Activated T-helper 1 cell treated with anti-CD3 and anti-CD28 coated beads, Interleukin-12 subunit alpha, Interleukin-12 subunit beta, Interleukin-2, Interleukin-4 antibody, amounts not matched to agents 30 ng/mL and 10 ng/mL and 1 ng/mL, durations not matched to agents 14 hours and 24 hours and 36 hours (primary cell): ENCODE measurements at regions not wholly inside any gene's neighbourhood (a gene's known extent, or its start where the extent isn't known, plus 50 kb on each side); places are given as distances from the start of the nearest gene placed in this dataset.
A peak's percentile ranks its signal among the peaks of the same experiment; 100 is the strongest.
"Not testable (repeated sequence)": the region's sequence is repeated elsewhere in the genome, so short reads cannot be mapped to it uniquely, and the experiment has no call there.

ENCODE experiments used
- DNase-seq: peaks from one replicate; pipeline ENCODE4 v3.0.0; 2021; ENCODE audit warnings: low spot score
- H3K27ac Mint-ChIP-seq: one replicate; pipeline ENCODE4 v1.8.0; 2021; ENCODE audit warnings: mild to moderate bottlenecking, mixed read lengths
- H3K27me3 Mint-ChIP-seq: one replicate; pipeline ENCODE4 v1.8.0; 2022; ENCODE audit warnings: mild to moderate bottlenecking, moderate library complexity, mixed read lengths; ENCODE audit not compliant: insufficient read depth
- H3K36me3 Mint-ChIP-seq: one replicate; pipeline ENCODE4 v1.8.0; 2021; ENCODE audit warnings: low read depth, mixed read lengths
- H3K4me1 Mint-ChIP-seq: one replicate; pipeline ENCODE4 v1.8.0; 2021; ENCODE audit warnings: low read depth, mixed read lengths
- H3K4me3 Mint-ChIP-seq: one replicate; pipeline ENCODE4 v1.8.0; 2021; ENCODE audit warnings: mild to moderate bottlenecking, moderate library complexity, mixed read lengths
- H3K9me3 Mint-ChIP-seq: one replicate; pipeline ENCODE4 v1.8.0; 2021; ENCODE audit warnings: mixed read lengths
- intact Hi-C: fragments of 100-400 bp; cut with micrococcal nuclease; formaldehyde crosslinking; loops from one replicate; pipeline ENCODE4 v1.15.1; 2024

DNA sequence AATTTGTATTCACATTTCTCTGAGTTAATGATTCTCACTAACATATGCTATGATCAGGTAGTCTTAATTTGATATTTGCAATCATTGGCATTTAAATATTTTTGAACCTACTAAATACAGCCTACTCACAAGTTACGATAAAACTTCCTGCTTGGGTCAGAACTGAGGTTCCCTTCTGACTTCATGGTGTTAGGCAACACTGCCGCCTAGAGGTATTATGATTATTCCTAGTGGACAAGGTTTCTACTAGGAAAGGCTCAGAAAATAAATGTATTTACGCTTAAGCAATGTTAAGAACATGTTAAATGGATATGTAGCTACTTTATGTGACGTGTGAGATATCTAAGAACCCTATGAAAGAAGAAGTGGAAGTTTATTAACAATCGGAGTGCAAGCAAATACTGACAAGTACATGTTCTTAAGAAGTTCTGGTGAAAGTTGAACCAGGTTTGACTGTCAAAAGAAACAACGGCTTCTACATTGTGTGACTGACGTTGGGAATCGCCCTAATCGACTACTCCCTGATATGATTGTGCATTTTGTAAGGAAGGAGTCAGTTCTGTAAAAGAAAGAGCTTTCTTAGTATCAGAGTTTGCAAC, 1395.8 kb downstream of the SLITRK5 start:
- no peak for DNase-seq
- H3K9me3 Mint-ChIP-seq, result no peaks in the 10 kb centered on the region
- no peaks in the 10 kb centered on the region for H3K4me1 Mint-ChIP-seq
- H3K27me3 Mint-ChIP-seq, result no peaks in the 10 kb centered on the region
- H3K4me3 Mint-ChIP-seq, result no peak overlapping the region
- no peak overlapping the region for H3K27ac Mint-ChIP-seq
- no peaks in the 10 kb centered on the region for H3K36me3 Mint-ChIP-seq
- intact Hi-C loops, result loop anchor here (5.0 kb wide), 1 partner anchor 1385 kb away; no protein-coding TSS in a partner anchor

DNA sequence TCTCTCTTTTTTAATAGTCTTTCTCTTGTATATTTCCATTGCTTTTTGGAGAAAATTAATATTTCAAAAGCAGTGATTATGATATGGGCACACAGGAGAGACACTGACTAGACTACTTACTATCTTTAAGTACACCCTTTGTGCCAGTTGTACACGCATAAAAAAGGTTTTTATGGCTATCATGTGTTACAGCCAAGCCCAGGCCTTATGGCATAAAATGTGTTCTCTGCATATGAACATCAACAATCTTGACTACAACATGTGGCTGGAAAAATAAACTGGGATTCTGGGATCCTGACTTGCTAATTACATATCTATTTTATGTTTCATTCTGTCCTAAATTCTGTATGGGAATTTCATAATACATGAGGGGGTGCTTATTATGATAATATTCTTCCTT, 1401.8 kb downstream of the SLITRK5 start:
- H3K4me3 Mint-ChIP-seq, result no peak overlapping the region
- DNase-seq, result no peak
- H3K27ac Mint-ChIP-seq, result no peak overlapping the region
- H3K27me3 Mint-ChIP-seq, result no peaks in the 10 kb centered on the region
- H3K36me3 Mint-ChIP-seq, result no peaks in the 10 kb centered on the region
- no peaks in the 10 kb centered on the region for H3K9me3 Mint-ChIP-seq
- intact Hi-C loops, result no loop called here
- H3K4me1 Mint-ChIP-seq, result no peaks in the 10 kb centered on the region

DNA sequence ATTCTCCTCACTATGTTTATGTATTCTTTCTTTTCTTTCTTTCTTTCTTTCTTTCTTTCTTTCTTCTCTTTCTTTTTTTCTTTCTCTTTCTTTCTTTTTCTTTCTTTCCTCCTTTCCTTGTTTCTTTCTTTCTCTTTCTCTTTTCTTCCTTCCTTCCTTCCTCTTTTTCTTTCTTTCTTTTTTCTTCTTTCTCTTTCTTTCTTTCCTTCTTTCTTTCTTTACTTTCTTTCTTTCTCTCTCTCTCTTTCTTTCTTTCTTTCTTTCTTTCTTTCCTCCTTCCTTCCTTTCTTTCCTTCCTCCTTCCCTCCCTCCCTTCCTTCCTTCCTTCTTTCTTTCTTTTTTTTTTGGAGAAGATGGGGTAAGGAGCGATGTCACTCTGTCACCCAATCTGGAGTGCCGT, 1405.5 kb downstream of the SLITRK5 start:
- Mint-ChIP-seq H3K4me3 (no peak overlapping the region), H3K27ac (peak overlapping the region; percentile 42), H3K27me3 (no peaks in the 10 kb centered on the region), H3K9me3 (no peaks in the 10 kb centered on the region), H3K4me1 (no peaks in the 10 kb centered on the region), H3K36me3 (no peaks in the 10 kb centered on the region)
- intact Hi-C loops, result no loop called here
- DNase-seq, result no peak

DNA sequence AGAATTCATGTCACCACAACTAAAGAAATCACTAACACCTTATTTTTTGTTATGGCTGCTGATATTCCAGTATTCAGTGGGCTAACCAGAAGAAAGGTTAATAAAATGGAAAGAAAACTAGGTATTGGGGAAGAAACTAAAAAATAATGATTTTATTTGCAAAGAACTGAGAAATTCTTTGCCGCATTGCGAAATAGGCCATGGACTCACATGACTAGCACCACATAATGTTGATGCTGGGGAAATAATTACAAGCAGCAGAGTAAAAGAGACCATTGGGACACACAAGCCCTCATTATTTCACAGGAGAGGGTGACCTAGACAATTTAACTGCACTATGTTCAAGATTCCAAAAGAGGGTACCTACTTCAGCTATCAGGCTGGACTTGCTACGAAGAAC, 1411.5 kb downstream of the SLITRK5 start:
- Mint-ChIP-seq H3K4me1 (no peaks in the 10 kb centered on the region), H3K36me3 (no peaks in the 10 kb centered on the region), H3K9me3 (peaks cover 8% of the 10 kb centered on the region), H3K4me3 (no peak overlapping the region), H3K27ac (no peak overlapping the region), H3K27me3 (no peaks in the 10 kb centered on the region)
- no peak for DNase-seq
- intact Hi-C loops, result no loop called here

DNA sequence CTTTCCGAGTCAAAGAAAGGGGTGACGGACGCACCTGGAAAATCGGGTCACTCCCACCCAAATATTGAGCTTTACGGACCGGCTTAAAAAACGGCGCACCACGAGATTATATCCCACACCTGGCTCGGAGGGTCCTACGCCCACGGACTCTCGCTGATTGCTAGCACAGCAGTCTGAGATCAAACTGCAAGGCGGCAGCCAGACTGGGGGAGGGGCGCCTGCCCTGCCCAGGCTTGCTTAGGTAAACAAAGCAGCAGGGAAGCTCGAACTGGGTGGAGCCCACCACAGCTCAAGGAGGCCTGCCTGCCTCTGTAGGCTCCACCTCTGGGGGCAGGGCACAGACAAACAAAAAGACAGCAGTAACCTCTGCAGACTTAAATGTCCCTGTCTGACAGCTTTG, 1416.9 kb downstream of the SLITRK5 start:
- H3K27me3 Mint-ChIP-seq, H3K9me3 Mint-ChIP-seq, H3K27ac Mint-ChIP-seq, DNase-seq, H3K36me3 Mint-ChIP-seq, H3K4me1 Mint-ChIP-seq, intact Hi-C loops, H3K4me3 Mint-ChIP-seq: not testable (repeated sequence)

DNA sequence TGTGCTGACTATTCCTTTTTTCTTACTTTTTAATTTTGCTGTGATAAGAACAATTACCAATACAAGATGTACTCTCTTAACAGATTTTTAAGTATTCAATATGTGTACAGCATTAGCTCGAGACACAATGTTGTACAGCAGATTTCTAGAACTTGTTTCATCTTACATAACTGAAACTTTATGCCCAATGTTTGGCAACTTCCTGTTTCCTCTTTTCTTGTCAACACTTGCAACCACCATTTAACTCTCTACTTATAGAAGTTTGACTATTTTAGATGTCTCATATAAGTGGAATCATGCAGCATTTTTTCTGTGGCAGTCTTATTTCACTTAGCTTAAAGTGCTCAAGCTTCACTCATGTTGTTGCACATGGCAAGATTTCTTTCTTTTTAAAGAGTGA, 1426.8 kb downstream of the SLITRK5 start:
- H3K27me3 Mint-ChIP-seq, result no peaks in the 10 kb centered on the region

DNA sequence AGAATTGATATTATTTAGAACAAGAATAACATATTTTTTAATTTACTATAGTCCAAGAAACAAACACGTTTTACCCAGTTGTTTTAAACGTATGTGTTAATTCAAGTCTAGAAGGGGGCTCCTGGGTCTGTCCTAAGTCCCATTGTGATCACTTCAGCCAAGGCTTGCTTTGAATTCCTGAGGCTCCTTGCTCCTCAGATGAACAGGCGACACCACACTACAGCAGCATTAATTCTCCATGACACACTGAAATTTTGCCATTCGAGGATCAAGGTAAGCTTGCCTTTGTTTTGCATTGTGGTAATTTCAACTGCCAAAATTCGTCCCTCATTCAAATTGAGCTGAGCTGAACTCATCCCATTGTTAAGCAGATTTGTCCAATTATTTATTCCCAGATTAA, 1442.6 kb downstream of the SLITRK5 start:
- intact Hi-C loops, result no loop called here
- H3K9me3 Mint-ChIP-seq, result peaks cover 8% of the 10 kb centered on the region
- H3K27me3 Mint-ChIP-seq, result no peaks in the 10 kb centered on the region
- no peaks in the 10 kb centered on the region for H3K4me1 Mint-ChIP-seq
- H3K27ac Mint-ChIP-seq, result no peak overlapping the region
- no peaks in the 10 kb centered on the region for H3K36me3 Mint-ChIP-seq
- H3K4me3 Mint-ChIP-seq, result no peak overlapping the region
- DNase-seq, result no peak

More for the DNA sequence above, 1426.8 kb downstream of the SLITRK5 start:
- no peak overlapping the region for H3K27ac Mint-ChIP-seq
- no peaks in the 10 kb centered on the region for H3K9me3 Mint-ChIP-seq
- no peak for DNase-seq
- no peak overlapping the region for H3K4me3 Mint-ChIP-seq
- no peaks in the 10 kb centered on the region for H3K4me1 Mint-ChIP-seq
- intact Hi-C loops, result no loop called here
- H3K36me3 Mint-ChIP-seq, result no peaks in the 10 kb centered on the region

DNA sequence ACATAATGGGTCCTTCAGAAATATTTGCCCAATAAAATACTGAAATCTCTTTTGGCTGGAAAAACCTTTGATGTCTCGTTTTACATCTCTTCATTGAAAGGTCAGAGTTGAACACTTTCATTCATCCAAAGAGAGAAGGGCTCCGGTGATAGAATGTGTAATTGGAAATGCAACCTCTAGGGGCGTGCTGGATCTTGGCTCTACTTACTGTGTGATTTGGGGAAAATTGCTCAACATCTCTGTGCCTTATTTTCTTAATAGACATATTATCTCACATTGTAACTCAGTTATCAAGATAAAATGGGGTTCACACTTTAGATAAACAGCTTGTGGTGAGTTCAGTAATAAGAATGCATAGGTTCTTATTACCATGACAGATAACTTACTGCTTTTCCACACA, 1444.1 kb downstream of the SLITRK5 start:
- no peak overlapping the region for H3K27ac Mint-ChIP-seq
- DNase-seq, result no peak
- intact Hi-C loops, result no loop called here
- H3K4me3 Mint-ChIP-seq, result no peak overlapping the region
- H3K9me3 Mint-ChIP-seq, result peaks cover 13% of the 10 kb centered on the region
- no peaks in the 10 kb centered on the region for H3K36me3 Mint-ChIP-seq
- no peaks in the 10 kb centered on the region for H3K4me1 Mint-ChIP-seq
- no peaks in the 10 kb centered on the region for H3K27me3 Mint-ChIP-seq

DNA sequence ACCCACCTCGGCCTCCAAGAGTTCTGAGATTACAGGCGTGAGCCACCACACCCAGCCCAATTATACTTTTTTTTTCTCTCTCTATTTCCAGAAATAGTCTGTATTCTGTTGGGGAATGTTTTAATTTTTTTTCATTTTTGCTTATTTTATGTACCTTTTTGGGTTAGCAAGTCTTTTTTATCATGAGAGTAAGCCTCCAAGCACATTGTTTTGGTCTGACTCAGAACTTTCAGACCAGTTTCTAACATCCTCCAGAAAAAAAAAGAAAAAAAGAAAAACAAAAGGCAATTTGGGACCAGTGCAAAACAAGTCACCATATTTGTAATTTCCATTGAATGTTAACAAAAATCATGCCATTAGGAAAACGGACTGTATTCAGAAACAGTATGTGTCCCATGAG, 1465.5 kb downstream of the SLITRK5 start:
- intact Hi-C loops, result no loop called here
- no peak overlapping the region for H3K27ac Mint-ChIP-seq
- no peak for DNase-seq
- no peak overlapping the region for H3K4me3 Mint-ChIP-seq
- peaks cover 2% of the 10 kb centered on the region for H3K27me3 Mint-ChIP-seq
- H3K36me3 Mint-ChIP-seq, result no peaks in the 10 kb centered on the region
- no peaks in the 10 kb centered on the region for H3K4me1 Mint-ChIP-seq
- no peaks in the 10 kb centered on the region for H3K9me3 Mint-ChIP-seq

DNA sequence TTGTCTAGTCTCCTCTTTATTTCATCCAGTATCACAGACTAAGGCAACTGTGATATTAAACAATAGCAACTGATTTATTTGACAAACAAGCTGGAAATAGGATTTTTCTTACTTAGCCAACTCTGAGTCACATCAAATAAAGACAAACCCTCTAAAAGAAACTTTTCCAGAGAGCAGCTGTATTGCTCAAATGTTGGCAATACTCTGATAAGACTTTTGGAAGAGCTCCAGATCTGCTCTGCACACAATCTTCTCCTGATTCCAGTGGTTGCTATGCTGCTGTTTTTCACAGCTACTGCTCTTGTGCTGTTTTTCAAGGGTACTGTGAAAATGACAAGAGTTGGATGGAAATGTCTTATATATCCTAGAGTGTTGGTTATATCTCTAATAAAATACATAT, 1479.2 kb downstream of the SLITRK5 start:
- no peak for DNase-seq
- no peaks in the 10 kb centered on the region for H3K36me3 Mint-ChIP-seq
- no peaks in the 10 kb centered on the region for H3K4me1 Mint-ChIP-seq
- H3K9me3 Mint-ChIP-seq, result peaks cover 7% of the 10 kb centered on the region
- H3K4me3 Mint-ChIP-seq, result no peak overlapping the region
- no peak overlapping the region for H3K27ac Mint-ChIP-seq
- no peaks in the 10 kb centered on the region for H3K27me3 Mint-ChIP-seq
- intact Hi-C loops, result no loop called here

DNA sequence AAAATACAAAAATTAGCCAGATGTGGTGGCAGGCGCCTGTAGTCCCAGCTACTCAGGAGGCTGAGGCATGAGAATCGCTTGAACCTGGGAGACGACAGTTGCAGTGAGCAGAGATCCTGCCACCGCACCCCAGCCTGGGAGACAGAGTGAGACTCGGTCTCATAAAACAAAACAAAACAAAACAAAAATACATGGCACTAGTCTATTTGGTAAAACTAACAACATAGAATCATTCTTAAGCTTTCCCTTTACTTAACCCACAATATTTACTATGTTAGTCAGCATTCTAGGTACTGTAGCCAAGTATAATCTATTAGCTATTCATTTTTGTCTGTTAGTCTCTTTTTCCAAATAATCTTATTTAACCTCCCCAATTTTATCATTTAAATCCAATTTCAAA, 1482.8 kb downstream of the SLITRK5 start:
- intact Hi-C loops, result no loop called here
- H3K4me1 Mint-ChIP-seq, result no peaks in the 10 kb centered on the region
- H3K9me3 Mint-ChIP-seq, result peaks cover 7% of the 10 kb centered on the region
- H3K27me3 Mint-ChIP-seq, result no peaks in the 10 kb centered on the region
- H3K36me3 Mint-ChIP-seq, result no peaks in the 10 kb centered on the region
- no peak for DNase-seq
- H3K4me3 Mint-ChIP-seq, result no peak overlapping the region
- no peak overlapping the region for H3K27ac Mint-ChIP-seq

DNA sequence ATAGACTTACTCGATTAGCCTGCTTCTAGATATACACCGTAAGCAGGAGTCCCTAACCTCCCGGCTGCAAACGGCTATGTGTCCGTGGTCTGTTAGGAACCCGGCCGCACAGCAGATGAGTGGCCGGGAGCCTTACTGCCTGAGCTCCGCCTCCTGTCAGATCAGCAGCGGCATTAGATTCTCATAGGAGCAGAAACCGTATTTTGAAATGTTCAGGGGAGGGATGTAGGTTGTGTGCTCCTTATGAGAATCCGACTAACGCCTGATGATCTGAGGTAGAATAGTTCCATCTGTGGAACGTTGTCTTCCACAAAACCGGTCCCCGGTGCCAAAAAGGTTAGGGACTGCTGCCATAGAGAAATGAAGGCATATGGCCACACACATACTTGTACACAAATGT, 1491.9 kb downstream of the SLITRK5 start:
- H3K27me3 Mint-ChIP-seq, result no peaks in the 10 kb centered on the region
- no peak overlapping the region for H3K27ac Mint-ChIP-seq
- H3K4me1 Mint-ChIP-seq, result no peaks in the 10 kb centered on the region
- no peak overlapping the region for H3K4me3 Mint-ChIP-seq
- intact Hi-C loops, result no loop called here
- no peak for DNase-seq
- peaks cover 12% of the 10 kb centered on the region for H3K9me3 Mint-ChIP-seq
- no peaks in the 10 kb centered on the region for H3K36me3 Mint-ChIP-seq

DNA sequence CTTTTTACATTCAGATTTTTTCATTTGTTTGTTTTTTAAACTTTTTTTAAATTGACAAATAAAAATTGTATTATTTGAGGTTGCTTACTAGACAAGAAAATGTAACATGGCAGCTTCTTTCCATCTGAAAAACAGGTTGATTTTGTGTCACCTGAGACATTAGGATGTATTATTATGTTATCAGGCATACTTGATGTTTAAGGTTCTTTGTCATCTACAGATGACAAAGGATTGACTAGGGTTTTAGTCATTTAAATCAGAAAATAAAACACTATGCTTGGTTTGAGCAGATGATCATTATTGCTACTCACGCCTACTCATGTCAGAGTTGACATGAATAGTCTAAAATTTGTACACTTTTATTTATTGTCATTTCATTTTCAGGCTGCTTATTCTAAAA, 1494.5 kb downstream of the SLITRK5 start:
- no peak overlapping the region for H3K27ac Mint-ChIP-seq
- H3K27me3 Mint-ChIP-seq, result no peaks in the 10 kb centered on the region
- no peak overlapping the region for H3K4me3 Mint-ChIP-seq
- no peak for DNase-seq
- no peaks in the 10 kb centered on the region for H3K36me3 Mint-ChIP-seq
- intact Hi-C loops, result no loop called here
- no peaks in the 10 kb centered on the region for H3K4me1 Mint-ChIP-seq
- peaks cover 7% of the 10 kb centered on the region for H3K9me3 Mint-ChIP-seq

DNA sequence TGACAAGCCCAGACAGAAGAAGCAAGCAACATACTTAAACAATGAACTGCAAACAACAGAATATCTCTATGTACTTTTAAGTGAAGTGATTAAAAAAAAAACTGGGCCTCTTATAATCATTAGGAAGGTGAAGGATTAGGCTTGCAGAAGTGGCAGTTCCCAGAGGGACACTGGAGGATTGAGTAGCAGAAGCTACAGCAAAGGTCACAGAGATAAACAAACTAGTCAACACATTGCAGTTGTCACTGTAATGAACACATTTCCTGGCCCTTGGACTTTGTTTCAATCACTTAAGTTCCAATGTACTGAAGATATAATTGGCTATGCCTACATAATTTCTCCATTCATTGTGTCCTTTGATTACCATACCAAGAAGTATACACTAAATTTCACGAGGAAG, 1498.8 kb downstream of the SLITRK5 start:
- no peak overlapping the region for H3K4me3 Mint-ChIP-seq
- no peak overlapping the region for H3K27ac Mint-ChIP-seq
- H3K4me1 Mint-ChIP-seq, result no peaks in the 10 kb centered on the region
- intact Hi-C loops, result no loop called here
- H3K27me3 Mint-ChIP-seq, result no peaks in the 10 kb centered on the region
- H3K9me3 Mint-ChIP-seq, result no peaks in the 10 kb centered on the region
- no peak for DNase-seq
- no peaks in the 10 kb centered on the region for H3K36me3 Mint-ChIP-seq
